ENCODE measurements at regions not wholly inside any gene's neighbourhood (a gene's known extent, or its start where the extent isn't known, plus 50 kb on each side); places are given as distances from the start of the nearest gene placed in this dataset.
"Not testable (repeated sequence)": the region's sequence is repeated elsewhere in the genome, so short reads cannot be mapped to it uniquely, and the experiment has no call there.

- TF ChIP-seq RARB (CRISPR knock-in tag; IDR thresholded peaks at IDR 0.05) (no peak), ZNF70 (CRISPR knock-in tag; IDR thresholded peaks at IDR 0.05) (no peak), PPARA (CRISPR knock-in tag; IDR thresholded peaks at IDR 0.05; ENCODE audit: borderline replicate concordance) (no peak), ZNF8 (CRISPR knock-in tag; IDR thresholded peaks at IDR 0.05) (no peak), ZFP30 (CRISPR knock-in tag; IDR thresholded peaks at IDR 0.05) (no peak), ZFP3 (CRISPR knock-in tag; IDR thresholded peaks at IDR 0.05) (no peak), BACH2 (CRISPR knock-in tag; IDR thresholded peaks at IDR 0.05; ENCODE audit: borderline replicate concordance) (no peak), POU6F1 (CRISPR knock-in tag; IDR thresholded peaks at IDR 0.05; ENCODE audit: borderline replicate concordance, low read depth) (no peak), PATZ1 (CRISPR knock-in tag; IDR thresholded peaks at IDR 0.05; ENCODE audit: borderline replicate concordance) (no peak), ESRRG (CRISPR knock-in tag; IDR thresholded peaks at IDR 0.05) (no peak), TCF4 (CRISPR knock-in tag; IDR thresholded peaks at IDR 0.05; ENCODE audit: borderline replicate concordance) (no peak), ARNTL (CRISPR knock-in tag; IDR thresholded peaks at IDR 0.05; ENCODE audit: borderline replicate concordance, low read depth) (no peak), ZNF565 (CRISPR knock-in tag; conservative IDR thresholded peaks at IDR 0.05; ENCODE audit: low read depth) (no peak)
- TF ChIP-seq, protein P1, sequence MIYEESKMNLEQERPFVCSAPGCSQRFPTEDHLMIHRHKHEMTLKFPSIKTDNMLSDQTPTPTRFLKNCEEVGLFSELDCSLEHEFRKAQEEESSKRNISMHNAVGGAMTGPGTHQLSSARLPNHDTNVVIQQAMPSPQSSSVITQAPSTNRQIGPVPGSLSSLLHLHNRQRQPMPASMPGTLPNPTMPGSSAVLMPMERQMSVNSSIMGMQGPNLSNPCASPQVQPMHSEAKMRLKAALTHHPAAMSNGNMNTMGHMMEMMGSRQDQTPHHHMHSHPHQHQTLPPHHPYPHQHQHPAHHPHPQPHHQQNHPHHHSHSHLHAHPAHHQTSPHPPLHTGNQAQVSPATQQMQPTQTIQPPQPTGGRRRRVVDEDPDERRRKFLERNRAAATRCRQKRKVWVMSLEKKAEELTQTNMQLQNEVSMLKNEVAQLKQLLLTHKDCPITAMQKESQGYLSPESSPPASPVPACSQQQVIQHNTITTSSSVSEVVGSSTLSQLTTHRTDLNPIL (CRISPR knock-in tag; IDR thresholded peaks at IDR 0.05; ENCODE audit: low read depth) = no peak
- no peak for ATAC-seq
These were observed 115.8 kb upstream of the ANKRD50 start for GRCh38 chr4:124828382-124828781.

DNA sequence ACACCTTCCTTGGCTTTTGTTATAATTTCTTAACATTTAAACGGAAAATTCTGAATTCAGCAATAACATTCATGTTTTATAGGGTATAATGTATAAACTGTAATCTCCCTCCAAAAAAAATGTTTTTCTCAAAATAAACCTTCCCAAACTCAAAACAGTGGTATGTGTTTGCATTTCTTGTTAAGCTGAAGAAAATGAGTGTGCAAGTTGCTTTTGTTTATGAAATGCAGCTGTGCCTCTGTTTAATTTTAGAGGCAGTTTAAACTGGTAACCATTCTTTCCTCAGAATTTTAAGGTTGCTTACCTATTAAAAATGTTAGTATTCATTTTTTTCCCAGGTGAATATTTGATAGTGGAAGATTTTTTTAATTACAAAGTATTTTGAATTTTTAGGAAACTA, 105.0 kb upstream of the ANKRD50 start:
- ATAC-seq = no peak
- TF ChIP-seq ZNF70 (CRISPR knock-in tag; IDR thresholded peaks at IDR 0.05) = no peak
- TF ChIP-seq ARNTL (CRISPR knock-in tag; IDR thresholded peaks at IDR 0.05; ENCODE audit: borderline replicate concordance, low read depth) = no peak
- TF ChIP-seq CSDC2 (CRISPR knock-in tag; IDR thresholded peaks at IDR 0.05) = no peak
- no peak for TF ChIP-seq OSR1 (CRISPR knock-in tag; IDR thresholded peaks at IDR 0.05)
- TF ChIP-seq PPARA (CRISPR knock-in tag; IDR thresholded peaks at IDR 0.05; ENCODE audit: borderline replicate concordance) = no peak
- no peak for TF ChIP-seq GLIS3 (CRISPR knock-in tag; IDR thresholded peaks at IDR 0.05)
- no peak for TF ChIP-seq ZFP30 (CRISPR knock-in tag; IDR thresholded peaks at IDR 0.05)

DNA sequence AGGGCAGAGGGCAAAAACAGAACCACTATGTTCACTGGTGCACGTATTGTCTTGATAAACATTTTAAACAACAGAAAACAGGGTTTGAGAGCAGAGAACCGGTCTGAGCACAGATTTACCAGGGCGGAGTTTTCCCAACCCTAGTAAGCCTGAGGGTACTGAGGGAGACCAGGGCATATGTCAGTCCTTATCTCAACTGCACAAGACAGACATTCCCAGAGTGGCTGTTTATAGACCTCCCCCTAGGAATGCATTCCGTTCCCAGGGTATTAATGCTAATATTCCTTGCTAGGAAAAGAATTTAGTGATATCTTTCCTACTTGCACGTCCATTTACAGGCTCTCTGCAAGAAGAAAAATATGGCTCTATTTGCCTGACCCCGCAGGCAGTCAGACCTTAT, 99.7 kb upstream of the ANKRD50 start:
- ATAC-seq = not testable (repeated sequence)

DNA sequence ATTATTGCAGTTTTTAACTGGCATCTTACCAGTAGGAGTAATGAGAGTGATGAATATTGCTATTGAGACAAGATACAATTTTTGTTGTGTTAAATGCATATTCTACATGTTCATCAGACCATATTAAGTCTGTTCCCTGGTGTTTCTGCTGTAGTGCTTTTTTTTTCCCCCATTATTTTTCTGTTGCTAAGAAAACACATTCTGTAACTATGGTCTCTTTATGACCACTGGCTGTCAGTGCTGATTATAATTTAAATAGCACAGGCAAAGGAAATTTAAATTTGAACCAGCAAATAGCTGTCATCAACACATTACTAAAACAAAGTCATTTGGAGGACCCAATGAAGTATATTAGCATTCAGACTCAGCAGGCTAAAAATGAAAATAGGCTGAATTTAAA, 98.3 kb upstream of the ANKRD50 start:
- no peak for TF ChIP-seq CSRNP3 (CRISPR knock-in tag; IDR thresholded peaks at IDR 0.05)
- no peak for TF ChIP-seq ZNF565 (CRISPR knock-in tag; conservative IDR thresholded peaks at IDR 0.05; ENCODE audit: low read depth)
- no peak for TF ChIP-seq ZNF8 (CRISPR knock-in tag; IDR thresholded peaks at IDR 0.05)
- no peak for TF ChIP-seq RARB (CRISPR knock-in tag; IDR thresholded peaks at IDR 0.05)
- no peak for TF ChIP-seq ZFP30 (CRISPR knock-in tag; IDR thresholded peaks at IDR 0.05)
- no peak for TF ChIP-seq BACH2 (CRISPR knock-in tag; IDR thresholded peaks at IDR 0.05; ENCODE audit: borderline replicate concordance)
- TF ChIP-seq TCF4 (CRISPR knock-in tag; IDR thresholded peaks at IDR 0.05; ENCODE audit: borderline replicate concordance) = no peak
- TF ChIP-seq POU6F1 (CRISPR knock-in tag; IDR thresholded peaks at IDR 0.05; ENCODE audit: borderline replicate concordance, low read depth) = no peak
- TF ChIP-seq PPARA (CRISPR knock-in tag; IDR thresholded peaks at IDR 0.05; ENCODE audit: borderline replicate concordance) = no peak
- TF ChIP-seq ISL1 (CRISPR knock-in tag; IDR thresholded peaks at IDR 0.05) = no peak
- TF ChIP-seq PATZ1 (CRISPR knock-in tag; IDR thresholded peaks at IDR 0.05; ENCODE audit: borderline replicate concordance) = no peak
- ATAC-seq = peak; percentile 32; the same call in 2 of the 3 replicates
